GM23338 (cell line): ENCODE measurements at regions not wholly inside any gene's neighbourhood (a gene's known extent, or its start where the extent isn't known, plus 50 kb on each side); places are given as distances from the start of the nearest gene placed in this dataset.

ENCODE experiments used
- ATAC-seq: fragments of 200-7000 bp; cut with Tn5 transposase; 3 replicates; pipeline ENCODE4 v1.9.1; 2020
- DNase-seq: peaks from one replicate; pipeline ENCODE4 v3.0.0-alpha.2; 2015; ENCODE audit warnings: low spot score
- H2AFZ ChIP-seq: fragments of 200-600 bp; sonication (generic); 2 replicates; pipeline ENCODE4 v1.8.0; 2016; ENCODE audit warnings: antibody characterized with exemption, mild to moderate bottlenecking, moderate library complexity
- H3F3A ChIP-seq: fragments of 200-600 bp; sonication (generic); replicated peaks from 2 replicates; pipeline ENCODE4 v1.8.0; 2017; ENCODE audit warnings: antibody characterized with exemption, mixed run types, low read depth
- H3K27ac ChIP-seq: fragments of 200-600 bp; sonication (generic); 2 replicates; pipeline ENCODE4 v1.6.1; 2016; ENCODE audit warnings: low read depth
- H3K27me3 ChIP-seq: fragments of 200-600 bp; sonication (generic); 2 replicates; pipeline ENCODE4 v1.8.0; 2016; ENCODE audit warnings: mild to moderate bottlenecking, mixed run types, moderate library complexity; ENCODE audit not compliant: insufficient read depth
- H3K36me3 ChIP-seq: fragments of 200-600 bp; sonication (generic); 2 replicates; pipeline ENCODE4 v1.8.0; 2016; ENCODE audit warnings: mild to moderate bottlenecking; ENCODE audit not compliant: insufficient read depth
- H3K4me1 ChIP-seq: fragments of 200-600 bp; sonication (generic); 2 replicates; pipeline ENCODE4 v1.8.0; 2016; ENCODE audit warnings: mild to moderate bottlenecking, moderate library complexity; ENCODE audit not compliant: insufficient read depth
- H3K4me2 ChIP-seq: fragments of 200-600 bp; sonication (generic); 2 replicates; pipeline ENCODE4 v1.7.1; 2017; ENCODE audit warnings: mixed run types
- H3K4me3 ChIP-seq: fragments of 200-600 bp; sonication (generic); 2 replicates; pipeline ENCODE4 v1.6.1; 2016; ENCODE audit warnings: mixed run types
- H3K79me2 ChIP-seq: fragments of 200-600 bp; sonication (generic); replicated peaks from 2 replicates; pipeline ENCODE4 v1.8.0; 2017; ENCODE audit warnings: mild to moderate bottlenecking; ENCODE audit not compliant: insufficient read depth
- H3K9me2 ChIP-seq: fragments of 200-600 bp; sonication (generic); 2 replicates; pipeline ENCODE4 v1.8.0; 2017; ENCODE audit not compliant: insufficient read depth
- H4K20me1 ChIP-seq: fragments of 200-600 bp; sonication (generic); replicated peaks from 2 replicates; pipeline ENCODE4 v1.8.0; 2017; ENCODE audit warnings: mild to moderate bottlenecking; ENCODE audit not compliant: insufficient read depth
- H3K27ac Mint-ChIP-seq: 2 replicates; pipeline ENCODE4 v1.8.0; 2020; ENCODE audit warnings: inconsistent platforms, mild to moderate bottlenecking, moderate library complexity, mixed read lengths
- H3K27me3 Mint-ChIP-seq: 3 replicates; pipeline ENCODE4 v1.8.0; 2022; ENCODE audit warnings: low read depth, mild to moderate bottlenecking, moderate library complexity, mixed read lengths, inconsistent platforms; ENCODE audit not compliant: insufficient read depth, poor library complexity
- H3K36me3 Mint-ChIP-seq: 3 replicates; pipeline ENCODE4 v1.8.0; 2021; ENCODE audit warnings: low read depth, mild to moderate bottlenecking, inconsistent platforms, moderate library complexity, mixed read lengths
- H3K4me1 Mint-ChIP-seq: 3 replicates; pipeline ENCODE4 v1.8.0; 2020; ENCODE audit warnings: mild to moderate bottlenecking, inconsistent platforms, mixed read lengths
- H3K4me3 Mint-ChIP-seq: 3 replicates; pipeline ENCODE4 v1.8.0; 2021; ENCODE audit warnings: moderate library complexity, mild to moderate bottlenecking, inconsistent platforms, mixed read lengths
- H3K9me3 Mint-ChIP-seq: 3 replicates; pipeline ENCODE4 v1.8.0; 2020; ENCODE audit warnings: moderate library complexity, mild to moderate bottlenecking, inconsistent platforms, mixed read lengths
- CREB1 ChIP-seq: fragments of 250-450 bp; sonication (Bioruptor Pico); IDR thresholded peaks from 2 replicates; pipeline ENCODE4 v1.5.0; 2020; ENCODE audit warnings: low read depth, mild to moderate bottlenecking, moderate library complexity
- CTCF ChIP-seq, 2 experiments: fragments of 200-600 bp in 1 of 2; sonication (generic) in 1 of 2; conservative IDR thresholded peaks; 2 replicates each; pipeline versions ENCODE4 v1.5.1 to v1.6.1; 2016 to 2017; ENCODE audit warnings: antibody characterized with exemption in 2 of 2, low read depth in 2 of 2, mild to moderate bottlenecking in 2 of 2, moderate library complexity in 1 of 2
- ETS1 ChIP-seq: IDR thresholded peaks from 2 replicates; pipeline ENCODE4 v1.6.1; 2016; ENCODE audit warnings: antibody characterized with exemption
- EZH2 ChIP-seq: fragments of 200-600 bp; sonication (generic); IDR thresholded peaks from one replicate; pipeline ENCODE4 v1.8.0; 2017; ENCODE audit warnings: antibody characterized with exemption, mild to moderate bottlenecking, low read depth; ENCODE audit not compliant: unreplicated experiment
- EZH2phosphoT487 ChIP-seq: fragments of 200-600 bp; sonication (generic); IDR thresholded peaks from one replicate; pipeline ENCODE4 v1.8.1; 2018; ENCODE audit warnings: antibody characterized with exemption; ENCODE audit not compliant: unreplicated experiment
- JUNB ChIP-seq: IDR thresholded peaks from one replicate; pipeline ENCODE4 v1.6.1; 2016; ENCODE audit warnings: antibody characterized with exemption; ENCODE audit not compliant: unreplicated experiment
- NANOG ChIP-seq: IDR thresholded peaks from 2 replicates; pipeline ENCODE4 v1.6.1; 2016; ENCODE audit warnings: antibody characterized with exemption, borderline replicate concordance
- POLR2AphosphoS5 ChIP-seq: IDR thresholded peaks from 2 replicates; pipeline ENCODE4 v1.6.1; 2016; ENCODE audit warnings: antibody characterized with exemption, low read depth
- STAT1 ChIP-seq: IDR thresholded peaks from one replicate; pipeline ENCODE4 v1.6.1; 2016; ENCODE audit warnings: antibody characterized with exemption; ENCODE audit not compliant: unreplicated experiment
- ZNF114 ChIP-seq: fragments of 250-450 bp; sonication (Bioruptor Pico); IDR thresholded peaks from 2 replicates; pipeline ENCODE4 v1.5.0; 2020; ENCODE audit warnings: mild to moderate bottlenecking, moderate library complexity
- ZNF331 ChIP-seq: fragments of 250-450 bp; sonication (Bioruptor Pico); IDR thresholded peaks from 2 replicates; pipeline ENCODE4 v1.5.0; 2020; ENCODE audit warnings: low read depth, mild to moderate bottlenecking, moderate library complexity
- TF ChIP-seq, protein P1 (sequence below): fragments of 250-450 bp; sonication (Bioruptor Pico); IDR thresholded peaks from 2 replicates; pipeline ENCODE4 v1.5.0; 2020; ENCODE audit warnings: mild to moderate bottlenecking, moderate library complexity
- TF ChIP-seq, protein P2 (sequence below): IDR thresholded peaks from one replicate; pipeline ENCODE4 v1.6.1; 2018; ENCODE audit warnings: antibody characterized with exemption; ENCODE audit not compliant: unreplicated experiment

- Histone ChIP-seq H3F3A (no peaks in the 10 kb centered on the region), H3K79me2 (no peaks in the 10 kb centered on the region), H3K27ac (no peak overlapping the region), H3K4me3 (no peak overlapping the region), H3K27me3 (no peaks in the 10 kb centered on the region), H3K4me2 (no peak overlapping the region), H3K4me1 (no peaks in the 10 kb centered on the region), H2AFZ (no peak overlapping the region), H4K20me1 (no peaks in the 10 kb centered on the region), H3K9me2 (peaks cover 3% of the 10 kb centered on the region; the same call in 1 of the 2 replicates), H3K36me3 (no peaks in the 10 kb centered on the region)
- H3K9me3 Mint-ChIP-seq = no peaks in the 10 kb centered on the region
- no peak overlapping the region for H3K27ac Mint-ChIP-seq
- no peak for ATAC-seq
- H3K27me3 Mint-ChIP-seq = peaks cover 7% of the 10 kb centered on the region
- no peak for DNase-seq
- no peaks in the 10 kb centered on the region for H3K36me3 Mint-ChIP-seq
- peaks cover 2% of the 10 kb centered on the region; the same call in 1 of the 3 replicates for H3K4me1 Mint-ChIP-seq
- H3K4me3 Mint-ChIP-seq = no peak overlapping the region
- TF ChIP-seq, protein P1, sequence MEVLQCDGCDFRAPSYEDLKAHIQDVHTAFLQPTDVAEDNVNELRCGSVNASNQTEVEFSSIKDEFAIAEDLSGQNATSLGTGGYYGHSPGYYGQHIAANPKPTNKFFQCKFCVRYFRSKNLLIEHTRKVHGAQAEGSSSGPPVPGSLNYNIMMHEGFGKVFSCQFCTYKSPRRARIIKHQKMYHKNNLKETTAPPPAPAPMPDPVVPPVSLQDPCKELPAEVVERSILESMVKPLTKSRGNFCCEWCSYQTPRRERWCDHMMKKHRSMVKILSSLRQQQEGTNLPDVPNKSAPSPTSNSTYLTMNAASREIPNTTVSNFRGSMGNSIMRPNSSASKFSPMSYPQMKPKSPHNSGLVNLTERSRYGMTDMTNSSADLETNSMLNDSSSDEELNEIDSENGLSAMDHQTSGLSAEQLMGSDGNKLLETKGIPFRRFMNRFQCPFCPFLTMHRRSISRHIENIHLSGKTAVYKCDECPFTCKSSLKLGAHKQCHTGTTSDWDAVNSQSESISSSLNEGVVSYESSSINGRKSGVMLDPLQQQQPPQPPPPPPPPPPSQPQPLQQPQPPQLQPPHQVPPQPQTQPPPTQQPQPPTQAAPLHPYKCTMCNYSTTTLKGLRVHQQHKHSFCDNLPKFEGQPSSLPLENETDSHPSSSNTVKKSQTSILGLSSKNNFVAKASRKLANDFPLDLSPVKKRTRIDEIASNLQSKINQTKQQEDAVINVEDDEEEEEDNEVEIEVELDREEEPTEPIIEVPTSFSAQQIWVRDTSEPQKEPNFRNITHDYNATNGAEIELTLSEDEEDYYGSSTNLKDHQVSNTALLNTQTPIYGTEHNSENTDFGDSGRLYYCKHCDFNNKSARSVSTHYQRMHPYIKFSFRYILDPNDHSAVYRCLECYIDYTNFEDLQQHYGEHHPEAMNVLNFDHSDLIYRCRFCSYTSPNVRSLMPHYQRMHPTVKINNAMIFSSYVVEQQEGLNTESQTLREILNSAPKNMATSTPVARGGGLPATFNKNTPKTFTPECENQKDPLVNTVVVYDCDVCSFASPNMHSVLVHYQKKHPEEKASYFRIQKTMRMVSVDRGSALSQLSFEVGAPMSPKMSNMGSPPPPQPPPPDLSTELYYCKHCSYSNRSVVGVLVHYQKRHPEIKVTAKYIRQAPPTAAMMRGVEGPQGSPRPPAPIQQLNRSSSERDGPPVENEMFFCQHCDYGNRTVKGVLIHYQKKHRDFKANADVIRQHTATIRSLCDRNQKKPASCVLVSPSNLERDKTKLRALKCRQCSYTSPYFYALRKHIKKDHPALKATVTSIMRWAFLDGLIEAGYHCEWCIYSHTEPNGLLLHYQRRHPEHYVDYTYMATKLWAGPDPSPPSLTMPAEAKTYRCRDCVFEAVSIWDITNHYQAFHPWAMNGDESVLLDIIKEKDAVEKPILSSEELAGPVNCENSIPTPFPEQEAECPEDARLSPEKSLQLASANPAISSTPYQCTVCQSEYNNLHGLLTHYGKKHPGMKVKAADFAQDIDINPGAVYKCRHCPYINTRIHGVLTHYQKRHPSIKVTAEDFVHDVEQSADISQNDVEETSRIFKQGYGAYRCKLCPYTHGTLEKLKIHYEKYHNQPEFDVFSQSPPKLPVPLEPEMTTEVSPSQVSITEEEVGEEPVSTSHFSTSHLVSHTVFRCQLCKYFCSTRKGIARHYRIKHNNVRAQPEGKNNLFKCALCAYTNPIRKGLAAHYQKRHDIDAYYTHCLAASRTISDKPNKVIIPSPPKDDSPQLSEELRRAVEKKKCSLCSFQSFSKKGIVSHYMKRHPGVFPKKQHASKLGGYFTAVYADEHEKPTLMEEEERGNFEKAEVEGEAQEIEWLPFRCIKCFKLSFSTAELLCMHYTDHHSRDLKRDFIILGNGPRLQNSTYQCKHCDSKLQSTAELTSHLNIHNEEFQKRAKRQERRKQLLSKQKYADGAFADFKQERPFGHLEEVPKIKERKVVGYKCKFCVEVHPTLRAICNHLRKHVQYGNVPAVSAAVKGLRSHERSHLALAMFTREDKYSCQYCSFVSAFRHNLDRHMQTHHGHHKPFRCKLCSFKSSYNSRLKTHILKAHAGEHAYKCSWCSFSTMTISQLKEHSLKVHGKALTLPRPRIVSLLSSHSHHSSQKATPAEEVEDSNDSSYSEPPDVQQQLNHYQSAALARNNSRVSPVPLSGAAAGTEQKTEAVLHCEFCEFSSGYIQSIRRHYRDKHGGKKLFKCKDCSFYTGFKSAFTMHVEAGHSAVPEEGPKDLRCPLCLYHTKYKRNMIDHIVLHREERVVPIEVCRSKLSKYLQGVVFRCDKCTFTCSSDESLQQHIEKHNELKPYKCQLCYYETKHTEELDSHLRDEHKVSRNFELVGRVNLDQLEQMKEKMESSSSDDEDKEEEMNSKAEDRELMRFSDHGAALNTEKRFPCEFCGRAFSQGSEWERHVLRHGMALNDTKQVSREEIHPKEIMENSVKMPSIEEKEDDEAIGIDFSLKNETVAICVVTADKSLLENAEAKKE (CRISPR knock-in tag) = no peak
- no peak for TF ChIP-seq NANOG
- no peak for TF ChIP-seq ETS1
- no peak for TF ChIP-seq CTCF (conservative IDR thresholded peaks at IDR 0.05; ENCODE audit: low read depth in 2 of 2)
- no peak for TF ChIP-seq EZH2
- TF ChIP-seq ZNF331 = no peak
- TF ChIP-seq JUNB = no peak
- no peak for TF ChIP-seq CREB1 (CRISPR knock-in tag)
- TF ChIP-seq STAT1 = no peak
- no peak for TF ChIP-seq EZH2phosphoT487
- TF ChIP-seq POLR2AphosphoS5 = no peak
- TF ChIP-seq, protein P2, sequence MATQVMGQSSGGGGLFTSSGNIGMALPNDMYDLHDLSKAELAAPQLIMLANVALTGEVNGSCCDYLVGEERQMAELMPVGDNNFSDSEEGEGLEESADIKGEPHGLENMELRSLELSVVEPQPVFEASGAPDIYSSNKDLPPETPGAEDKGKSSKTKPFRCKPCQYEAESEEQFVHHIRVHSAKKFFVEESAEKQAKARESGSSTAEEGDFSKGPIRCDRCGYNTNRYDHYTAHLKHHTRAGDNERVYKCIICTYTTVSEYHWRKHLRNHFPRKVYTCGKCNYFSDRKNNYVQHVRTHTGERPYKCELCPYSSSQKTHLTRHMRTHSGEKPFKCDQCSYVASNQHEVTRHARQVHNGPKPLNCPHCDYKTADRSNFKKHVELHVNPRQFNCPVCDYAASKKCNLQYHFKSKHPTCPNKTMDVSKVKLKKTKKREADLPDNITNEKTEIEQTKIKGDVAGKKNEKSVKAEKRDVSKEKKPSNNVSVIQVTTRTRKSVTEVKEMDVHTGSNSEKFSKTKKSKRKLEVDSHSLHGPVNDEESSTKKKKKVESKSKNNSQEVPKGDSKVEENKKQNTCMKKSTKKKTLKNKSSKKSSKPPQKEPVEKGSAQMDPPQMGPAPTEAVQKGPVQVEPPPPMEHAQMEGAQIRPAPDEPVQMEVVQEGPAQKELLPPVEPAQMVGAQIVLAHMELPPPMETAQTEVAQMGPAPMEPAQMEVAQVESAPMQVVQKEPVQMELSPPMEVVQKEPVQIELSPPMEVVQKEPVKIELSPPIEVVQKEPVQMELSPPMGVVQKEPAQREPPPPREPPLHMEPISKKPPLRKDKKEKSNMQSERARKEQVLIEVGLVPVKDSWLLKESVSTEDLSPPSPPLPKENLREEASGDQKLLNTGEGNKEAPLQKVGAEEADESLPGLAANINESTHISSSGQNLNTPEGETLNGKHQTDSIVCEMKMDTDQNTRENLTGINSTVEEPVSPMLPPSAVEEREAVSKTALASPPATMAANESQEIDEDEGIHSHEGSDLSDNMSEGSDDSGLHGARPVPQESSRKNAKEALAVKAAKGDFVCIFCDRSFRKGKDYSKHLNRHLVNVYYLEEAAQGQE = no peak
- TF ChIP-seq ZNF114 (CRISPR knock-in tag) = no peak
These were observed 146.4 kb upstream of the ONECUT1 start for GRCh38 chr15:52936489-52936888.
